ENCODE measurements at regions not wholly inside any gene's neighbourhood (a gene's known extent, or its start where the extent isn't known, plus 50 kb on each side); places are given as distances from the start of the nearest gene placed in this dataset.

DNA sequence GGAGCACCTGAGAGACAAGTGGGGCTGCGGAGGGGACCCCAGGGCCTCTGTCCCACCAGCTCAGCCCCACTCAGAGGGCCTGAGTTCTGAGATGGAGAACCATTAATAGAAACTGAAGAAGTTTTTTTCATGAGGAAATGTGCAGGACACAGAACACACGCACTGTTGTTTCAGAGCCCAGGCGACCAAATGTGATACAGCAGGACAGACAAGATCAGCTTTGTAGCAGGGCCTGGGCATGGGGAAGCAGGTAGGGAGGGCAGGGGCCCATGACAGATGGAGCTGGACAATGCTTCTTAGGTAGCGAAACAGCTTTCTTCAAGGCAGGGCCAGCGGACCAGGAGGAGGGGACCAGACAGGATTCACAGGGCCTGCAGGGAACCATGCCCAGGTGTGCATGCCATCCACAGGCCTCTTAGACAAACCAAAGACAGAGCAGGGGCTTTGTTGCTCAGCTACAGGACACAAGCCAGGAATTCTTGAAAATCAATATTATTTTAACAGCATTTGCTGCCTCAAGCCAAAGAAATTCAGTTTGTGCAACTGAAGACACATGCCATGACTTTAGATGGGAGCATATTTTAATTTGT, 252.8 kb upstream of the GYPC start:
- TF ChIP-seq, protein P1, sequence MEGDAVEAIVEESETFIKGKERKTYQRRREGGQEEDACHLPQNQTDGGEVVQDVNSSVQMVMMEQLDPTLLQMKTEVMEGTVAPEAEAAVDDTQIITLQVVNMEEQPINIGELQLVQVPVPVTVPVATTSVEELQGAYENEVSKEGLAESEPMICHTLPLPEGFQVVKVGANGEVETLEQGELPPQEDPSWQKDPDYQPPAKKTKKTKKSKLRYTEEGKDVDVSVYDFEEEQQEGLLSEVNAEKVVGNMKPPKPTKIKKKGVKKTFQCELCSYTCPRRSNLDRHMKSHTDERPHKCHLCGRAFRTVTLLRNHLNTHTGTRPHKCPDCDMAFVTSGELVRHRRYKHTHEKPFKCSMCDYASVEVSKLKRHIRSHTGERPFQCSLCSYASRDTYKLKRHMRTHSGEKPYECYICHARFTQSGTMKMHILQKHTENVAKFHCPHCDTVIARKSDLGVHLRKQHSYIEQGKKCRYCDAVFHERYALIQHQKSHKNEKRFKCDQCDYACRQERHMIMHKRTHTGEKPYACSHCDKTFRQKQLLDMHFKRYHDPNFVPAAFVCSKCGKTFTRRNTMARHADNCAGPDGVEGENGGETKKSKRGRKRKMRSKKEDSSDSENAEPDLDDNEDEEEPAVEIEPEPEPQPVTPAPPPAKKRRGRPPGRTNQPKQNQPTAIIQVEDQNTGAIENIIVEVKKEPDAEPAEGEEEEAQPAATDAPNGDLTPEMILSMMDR (conservative IDR thresholded peaks at IDR 0.05; ENCODE audit: low read depth, low read length) = no peak
- no peak overlapping the region for H3K4me3 ChIP-seq (ENCODE audit: low read length)
- DNase-seq (ENCODE audit: low read depth) = no peak

DNA sequence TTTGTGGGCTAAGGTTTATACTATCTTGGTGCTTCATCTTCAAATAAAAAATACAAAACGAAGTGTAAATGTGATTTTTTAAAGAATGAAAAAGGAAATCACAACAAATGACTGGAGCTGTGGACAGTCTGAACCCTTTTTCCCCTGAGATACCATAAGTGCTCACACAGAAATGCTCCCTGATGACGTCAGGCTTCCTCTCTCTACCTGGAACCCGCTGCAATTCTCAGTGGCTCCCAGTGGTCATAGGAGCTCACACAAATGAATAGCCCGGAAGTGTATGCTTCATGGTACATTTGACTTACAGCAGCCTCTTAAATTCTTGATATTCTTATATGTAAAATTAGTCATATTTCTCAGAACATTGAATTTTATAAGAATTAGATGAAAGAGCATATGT, 249.7 kb upstream of the GYPC start:
- no peak overlapping the region for H3K4me3 ChIP-seq (ENCODE audit: low read length)
- TF ChIP-seq, protein P1 (conservative IDR thresholded peaks at IDR 0.05; ENCODE audit: low read depth, low read length) = no peak
- DNase-seq (ENCODE audit: low read depth) = no peak

GRCh38 chr2:126408671-126409070, 247.3 kb upstream of the GYPC start:
- no peak overlapping the region for H3K4me3 ChIP-seq (ENCODE audit: low read length)
- no peak for DNase-seq (ENCODE audit: low read depth)
- TF ChIP-seq, protein P1 (conservative IDR thresholded peaks at IDR 0.05; ENCODE audit: low read depth, low read length) = no peak

DNA sequence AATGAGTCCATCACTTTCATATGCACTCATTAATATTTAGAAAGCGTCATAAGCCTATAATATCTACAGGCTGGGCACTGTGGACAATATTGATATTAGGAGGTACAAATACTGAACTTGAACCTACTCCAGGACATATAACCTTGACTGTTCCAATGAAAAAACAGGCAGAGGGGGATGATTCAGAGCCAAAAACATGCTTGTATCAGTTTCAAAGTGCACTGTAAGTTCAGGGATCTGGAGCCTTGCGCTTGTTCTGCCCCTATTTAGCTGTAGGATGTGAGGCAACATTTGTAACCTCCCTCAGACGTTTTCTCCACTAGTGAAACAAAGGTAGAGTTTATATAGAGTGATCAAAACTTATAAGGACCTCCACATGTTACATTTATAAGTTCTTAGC, 246.1 kb upstream of the GYPC start:
- TF ChIP-seq, protein P1 (conservative IDR thresholded peaks at IDR 0.05; ENCODE audit: low read depth, low read length) = no peak

DNA sequence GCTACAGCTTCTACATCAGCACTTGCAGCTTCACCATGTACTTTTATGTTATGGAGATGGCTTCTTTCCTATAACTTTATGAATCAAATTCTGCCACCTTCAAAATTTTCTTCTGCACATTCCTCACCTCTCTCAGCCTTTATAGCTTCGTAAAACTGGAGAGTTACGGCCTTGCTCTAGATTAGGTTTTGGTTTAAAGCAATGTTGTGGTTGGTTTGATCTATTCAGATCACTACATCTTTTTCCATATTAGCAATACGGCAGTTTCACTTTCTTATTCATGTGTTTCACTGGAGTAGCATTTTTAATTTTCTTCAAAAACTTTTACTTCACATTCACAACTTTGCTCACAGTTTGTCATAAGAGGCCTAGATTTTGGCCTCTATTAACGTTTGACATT, 242.9 kb upstream of the GYPC start:
- DNase-seq (ENCODE audit: low read depth) = no peak
- H3K4me3 ChIP-seq (ENCODE audit: low read length) = no peak overlapping the region
- TF ChIP-seq, protein P1 (conservative IDR thresholded peaks at IDR 0.05; ENCODE audit: low read depth, low read length) = no peak

More for the DNA sequence above, 246.1 kb upstream of the GYPC start:
- no peak for DNase-seq (ENCODE audit: low read depth)
- no peak overlapping the region for H3K4me3 ChIP-seq (ENCODE audit: low read length)

GRCh38 chr2:126419403-126419802, 236.6 kb upstream of the GYPC start:
- no peak overlapping the region for H3K4me3 ChIP-seq (ENCODE audit: low read length)
- TF ChIP-seq, protein P1 (conservative IDR thresholded peaks at IDR 0.05; ENCODE audit: low read depth, low read length) = no peak
- DNase-seq (ENCODE audit: low read depth) = no peak

- TF ChIP-seq, protein P1 (conservative IDR thresholded peaks at IDR 0.05; ENCODE audit: low read depth, low read length) = no peak
- DNase-seq (ENCODE audit: low read depth) = no peak
- no peak overlapping the region for H3K4me3 ChIP-seq (ENCODE audit: low read length)
Measured at GRCh38 chr2:126425943-126426342, 230.0 kb upstream of the GYPC start.
